ENCODE measurements at regions not wholly inside any gene's neighbourhood (a gene's known extent, or its start where the extent isn't known, plus 50 kb on each side); places are given as distances from the start of the nearest gene placed in this dataset.

DNA sequence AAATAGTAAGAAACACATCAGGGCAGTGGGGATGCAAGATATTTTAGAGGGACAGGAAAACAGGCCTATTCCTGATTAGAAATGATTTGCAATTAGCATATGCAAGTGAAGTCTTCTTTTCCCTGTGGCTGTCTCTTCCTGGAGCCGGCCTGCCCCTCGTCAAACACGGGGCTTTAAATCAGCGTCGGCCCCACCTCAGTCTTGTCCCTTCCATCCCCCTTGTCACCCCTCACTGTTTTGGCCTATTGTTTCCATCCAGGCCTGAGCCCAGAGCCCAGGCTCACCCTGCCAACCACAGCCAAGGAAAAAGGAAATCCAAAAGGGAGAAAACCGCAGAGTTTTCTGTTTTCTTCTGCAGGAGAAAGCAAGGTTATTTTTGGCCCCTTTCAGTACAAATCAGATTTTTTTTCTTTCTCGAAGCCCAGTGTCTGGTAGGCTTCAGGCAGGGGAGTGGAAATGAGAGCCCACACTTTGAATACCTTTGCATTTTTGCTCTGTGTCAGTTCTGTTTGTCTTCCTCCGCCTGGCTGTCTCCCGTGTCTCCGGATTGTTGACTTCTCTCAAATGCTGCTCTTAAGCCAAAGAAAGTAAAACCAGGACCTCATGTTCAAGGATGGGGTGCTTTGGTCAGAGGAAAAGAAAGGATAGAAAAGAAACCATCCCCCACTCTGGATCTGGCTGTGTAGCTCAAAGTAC lies 399.9 kb upstream of the CDH11 start:
- TF ChIP-seq, protein P1, sequence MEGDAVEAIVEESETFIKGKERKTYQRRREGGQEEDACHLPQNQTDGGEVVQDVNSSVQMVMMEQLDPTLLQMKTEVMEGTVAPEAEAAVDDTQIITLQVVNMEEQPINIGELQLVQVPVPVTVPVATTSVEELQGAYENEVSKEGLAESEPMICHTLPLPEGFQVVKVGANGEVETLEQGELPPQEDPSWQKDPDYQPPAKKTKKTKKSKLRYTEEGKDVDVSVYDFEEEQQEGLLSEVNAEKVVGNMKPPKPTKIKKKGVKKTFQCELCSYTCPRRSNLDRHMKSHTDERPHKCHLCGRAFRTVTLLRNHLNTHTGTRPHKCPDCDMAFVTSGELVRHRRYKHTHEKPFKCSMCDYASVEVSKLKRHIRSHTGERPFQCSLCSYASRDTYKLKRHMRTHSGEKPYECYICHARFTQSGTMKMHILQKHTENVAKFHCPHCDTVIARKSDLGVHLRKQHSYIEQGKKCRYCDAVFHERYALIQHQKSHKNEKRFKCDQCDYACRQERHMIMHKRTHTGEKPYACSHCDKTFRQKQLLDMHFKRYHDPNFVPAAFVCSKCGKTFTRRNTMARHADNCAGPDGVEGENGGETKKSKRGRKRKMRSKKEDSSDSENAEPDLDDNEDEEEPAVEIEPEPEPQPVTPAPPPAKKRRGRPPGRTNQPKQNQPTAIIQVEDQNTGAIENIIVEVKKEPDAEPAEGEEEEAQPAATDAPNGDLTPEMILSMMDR (IDR thresholded peaks at IDR 0.05; ENCODE audit: poor library complexity): no peak
- no peak for TF ChIP-seq EZH2 (IDR thresholded peaks at IDR 0.05; ENCODE audit: borderline replicate concordance)
